Astrocyte of the spinal cord (primary cell): ENCODE measurements at regions not wholly inside any gene's neighbourhood (a gene's known extent, or its start where the extent isn't known, plus 50 kb on each side); places are given as distances from the start of the nearest gene placed in this dataset.

Experiments
- DNase-seq: peaks from one replicate; pipeline ENCODE4 v3.0.0; 2011; ENCODE audit warnings: low read depth, low spot score
- H3K4me3 ChIP-seq: 2 replicates; pipeline ENCODE4 v1.5.1; 2011; ENCODE audit warnings: low read depth, mild to moderate bottlenecking, low read length, moderate library complexity
- in situ Hi-C: cut with HindIII; loops from 2 replicates; pipeline ENCODE4 v1.10.0; 2017; ENCODE audit warnings: low sequenced_read_pairs
- TF ChIP-seq, protein P1 (sequence below): IDR thresholded peaks from 2 replicates; pipeline ENCODE4 v1.5.1; 2012; ENCODE audit warnings: low read depth, mild to moderate bottlenecking, low read length, inconsistent platforms

DNA sequence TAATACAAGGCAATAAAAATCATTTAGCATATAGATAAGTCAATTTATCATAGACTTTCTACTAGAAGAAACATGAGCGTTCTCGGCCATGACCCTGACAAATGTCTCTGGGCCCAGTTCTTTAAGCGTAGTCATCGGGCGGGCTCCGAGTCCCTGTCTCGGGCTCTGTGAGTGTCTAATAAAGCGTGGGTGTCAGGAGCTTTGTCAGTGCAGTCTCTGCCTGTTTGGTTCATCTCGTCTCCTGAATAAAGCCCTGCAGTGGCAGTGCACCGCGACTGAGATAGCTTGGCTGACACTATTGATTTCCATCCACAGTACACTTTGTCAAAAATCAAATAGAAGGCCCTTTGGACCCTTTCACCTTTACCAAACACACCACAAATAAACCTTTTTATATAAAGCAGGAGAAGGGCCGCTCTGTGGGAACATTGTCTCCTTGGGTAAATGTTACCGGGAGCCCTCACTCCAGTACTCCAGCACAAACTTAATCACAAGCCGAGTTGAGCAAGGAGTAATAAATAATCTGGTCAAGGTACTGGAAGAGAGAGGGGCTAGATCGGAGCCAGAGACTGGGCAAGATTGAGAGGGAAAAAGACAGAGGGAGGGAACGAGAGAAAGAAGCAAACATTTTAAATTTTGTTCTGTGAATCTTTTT is 368.2 kb upstream of the TSHZ3 start:
- in situ Hi-C loops, result no loop called here
- TF ChIP-seq, protein P1, sequence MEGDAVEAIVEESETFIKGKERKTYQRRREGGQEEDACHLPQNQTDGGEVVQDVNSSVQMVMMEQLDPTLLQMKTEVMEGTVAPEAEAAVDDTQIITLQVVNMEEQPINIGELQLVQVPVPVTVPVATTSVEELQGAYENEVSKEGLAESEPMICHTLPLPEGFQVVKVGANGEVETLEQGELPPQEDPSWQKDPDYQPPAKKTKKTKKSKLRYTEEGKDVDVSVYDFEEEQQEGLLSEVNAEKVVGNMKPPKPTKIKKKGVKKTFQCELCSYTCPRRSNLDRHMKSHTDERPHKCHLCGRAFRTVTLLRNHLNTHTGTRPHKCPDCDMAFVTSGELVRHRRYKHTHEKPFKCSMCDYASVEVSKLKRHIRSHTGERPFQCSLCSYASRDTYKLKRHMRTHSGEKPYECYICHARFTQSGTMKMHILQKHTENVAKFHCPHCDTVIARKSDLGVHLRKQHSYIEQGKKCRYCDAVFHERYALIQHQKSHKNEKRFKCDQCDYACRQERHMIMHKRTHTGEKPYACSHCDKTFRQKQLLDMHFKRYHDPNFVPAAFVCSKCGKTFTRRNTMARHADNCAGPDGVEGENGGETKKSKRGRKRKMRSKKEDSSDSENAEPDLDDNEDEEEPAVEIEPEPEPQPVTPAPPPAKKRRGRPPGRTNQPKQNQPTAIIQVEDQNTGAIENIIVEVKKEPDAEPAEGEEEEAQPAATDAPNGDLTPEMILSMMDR, result no peak
- no peak overlapping the region for H3K4me3 ChIP-seq
- DNase-seq, result no peak

DNA sequence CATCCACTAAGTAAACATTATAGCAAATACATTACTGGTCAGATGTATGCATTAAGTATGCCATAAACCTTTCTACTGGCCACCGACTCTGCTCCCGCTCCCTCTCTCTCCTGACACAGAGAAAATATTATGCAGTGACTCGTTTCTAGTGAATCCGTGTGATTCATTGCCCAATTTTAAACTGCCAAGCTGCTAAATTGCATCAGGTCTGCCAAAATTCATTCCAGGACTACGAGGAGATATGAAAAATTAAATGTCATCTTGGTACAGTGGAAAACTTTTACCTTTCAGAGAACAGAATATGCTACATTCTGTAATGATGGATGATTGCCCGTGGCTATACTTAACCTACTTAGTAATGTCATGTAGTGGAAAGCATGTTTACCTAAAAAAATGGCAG is 368.8 kb upstream of the TSHZ3 start:
- no peak overlapping the region for H3K4me3 ChIP-seq
- TF ChIP-seq, protein P1, result no peak
- no peak for DNase-seq
- in situ Hi-C loops, result no loop called here

DNA sequence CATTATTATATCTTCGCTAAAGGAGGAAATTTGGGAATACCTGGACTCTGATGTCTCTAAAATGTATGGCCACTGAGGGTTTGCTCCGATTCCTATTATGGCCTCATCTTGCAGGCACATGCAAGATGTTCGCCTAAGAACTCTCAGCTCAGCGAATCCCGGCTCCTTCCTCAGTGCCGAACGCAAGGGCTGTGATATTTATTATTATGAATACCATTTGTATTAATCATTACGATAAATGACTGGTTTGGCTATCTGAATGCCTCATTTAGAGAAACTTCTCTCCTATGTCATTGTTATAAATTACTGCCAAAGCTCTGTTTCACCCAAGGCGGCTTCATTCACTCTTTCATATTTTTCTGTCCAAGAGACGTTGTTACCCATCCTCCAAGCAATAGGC is 369.7 kb upstream of the TSHZ3 start:
- in situ Hi-C loops, result no loop called here
- TF ChIP-seq, protein P1, result no peak
- DNase-seq, result no peak
- H3K4me3 ChIP-seq, result no peak overlapping the region

DNA sequence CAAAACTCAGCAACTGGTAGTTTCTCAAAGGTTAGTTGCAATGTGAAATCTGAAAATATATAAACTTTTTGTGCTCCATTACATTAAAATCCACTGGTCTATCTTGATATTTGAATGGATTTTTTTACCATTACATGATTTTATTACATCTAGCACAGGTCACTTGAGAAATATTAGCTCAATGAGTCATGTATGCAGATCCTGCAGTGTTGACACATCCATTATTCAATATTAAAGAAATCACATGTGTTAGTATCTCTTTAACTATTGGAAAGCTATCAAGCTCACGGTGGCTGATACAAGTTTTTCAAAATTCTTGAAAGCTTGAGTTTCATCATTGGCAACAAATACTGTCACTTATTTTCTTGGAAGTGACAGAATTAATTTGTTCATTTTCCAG is 373.9 kb upstream of the TSHZ3 start:
- no peak for DNase-seq
- no peak overlapping the region for H3K4me3 ChIP-seq
- TF ChIP-seq, protein P1, result no peak
- in situ Hi-C loops, result no loop called here

DNA sequence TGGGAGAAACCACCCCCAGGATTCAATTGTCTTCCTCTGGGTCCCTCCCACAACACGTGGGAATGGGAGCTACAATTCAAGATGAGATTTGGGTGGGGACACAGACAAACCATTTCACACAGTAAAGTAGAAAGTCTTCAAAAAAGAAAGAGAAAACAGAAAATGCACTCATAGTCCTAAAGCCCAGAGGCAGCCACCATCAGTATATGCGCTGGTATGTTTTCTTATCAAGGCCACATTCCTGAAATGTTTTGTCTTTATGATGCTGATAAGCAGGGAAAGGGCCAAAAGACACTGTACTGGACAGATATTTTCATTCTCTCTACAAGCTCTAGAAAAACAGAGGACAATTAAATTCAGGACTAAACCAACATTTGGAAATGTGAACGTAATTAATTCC is 375.8 kb upstream of the TSHZ3 start:
- TF ChIP-seq, protein P1, result no peak
- in situ Hi-C loops, result no loop called here
- no peak for DNase-seq
- H3K4me3 ChIP-seq, result no peak overlapping the region

DNA sequence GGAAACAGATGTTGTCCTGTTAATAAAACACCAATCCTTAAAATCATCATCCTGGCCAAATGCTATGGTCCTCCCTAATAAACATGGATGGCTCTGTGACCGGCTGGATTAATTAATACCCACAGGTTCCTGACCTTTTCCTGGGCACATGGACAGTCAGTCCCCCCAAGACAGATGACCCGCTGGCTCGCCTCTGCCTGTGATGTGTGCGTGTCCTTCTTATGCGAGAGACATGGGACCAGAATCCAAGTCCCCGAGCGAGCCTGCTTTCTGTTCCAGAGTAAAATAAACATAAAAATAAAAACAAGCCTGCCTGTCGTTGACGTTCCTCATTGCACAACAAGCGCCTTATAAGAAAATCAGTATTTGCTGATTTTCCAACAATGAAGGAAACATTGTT is 378.3 kb upstream of the TSHZ3 start:
- in situ Hi-C loops, result no loop called here
- TF ChIP-seq, protein P1, result no peak

DNA sequence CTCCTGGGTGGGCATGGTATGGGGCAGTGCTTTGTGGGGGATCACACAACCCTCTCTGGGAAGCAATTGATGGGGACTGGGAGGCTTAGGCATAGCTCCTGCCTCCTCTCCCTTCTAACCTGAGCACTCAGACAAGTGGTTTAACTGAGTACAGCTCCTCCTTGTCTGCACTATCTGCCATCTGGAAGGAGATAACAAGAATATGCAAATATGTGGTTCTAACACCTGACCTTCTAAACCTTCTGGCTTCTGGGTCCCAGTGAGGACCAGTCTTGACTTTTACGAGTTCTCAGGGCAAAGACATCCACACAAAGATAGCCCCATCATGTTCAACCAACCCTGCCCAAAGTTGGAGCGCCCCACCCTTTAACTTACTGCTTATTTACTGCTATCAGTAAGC is 381.0 kb upstream of the TSHZ3 start:
- H3K4me3 ChIP-seq, result no peak overlapping the region
- TF ChIP-seq, protein P1, result no peak
- no peak for DNase-seq
- in situ Hi-C loops, result no loop called here

More for the DNA sequence above, 378.3 kb upstream of the TSHZ3 start:
- no peak for DNase-seq
- H3K4me3 ChIP-seq, result no peak overlapping the region
